ENCODE measurements at regions not wholly inside any gene's neighbourhood (a gene's known extent, or its start where the extent isn't known, plus 50 kb on each side); places are given as distances from the start of the nearest gene placed in this dataset.

- POLR2A ChIA-PET: no interaction called here
- no peak for TF ChIP-seq CTCF (IDR thresholded peaks at IDR 0.05; ENCODE audit: control extremely low read depth, extremely low read depth, low read depth, missing control alignments)
- no peak for DNase-seq (ENCODE audit: extremely low spot score)
- CTCF ChIA-PET: interaction anchor here (2.0 kb wide), 1 partner anchor 10 kb away, joined by 8 read pairs; no protein-coding TSS in a partner anchor
These were observed 107.9 kb downstream of the BANF2 start for GRCh38 chr20:17807651-17808050.

GRCh38 chr20:17806739-17807441, 107.1 kb downstream of the BANF2 start:
- TF ChIP-seq CTCF (IDR thresholded peaks at IDR 0.05; ENCODE audit: control extremely low read depth, extremely low read depth, low read depth, missing control alignments): no peak
- CTCF ChIA-PET: interaction anchor here (2.0 kb wide), 1 partner anchor 9 kb away, joined by 8 read pairs; no protein-coding TSS in a partner anchor
- no peak for DNase-seq (ENCODE audit: extremely low spot score)
- POLR2A ChIA-PET: no interaction called here

- POLR2A ChIA-PET: no interaction called here
- CTCF ChIA-PET: interaction anchor here (1.5 to 2.0 kb wide), 2 partner anchors 8 to 12 kb away, joined by 4 to 8 read pairs; no protein-coding TSS in a partner anchor
- no peak for TF ChIP-seq CTCF (IDR thresholded peaks at IDR 0.05; ENCODE audit: control extremely low read depth, extremely low read depth, low read depth, missing control alignments)
- DNase-seq (ENCODE audit: extremely low spot score): no peak
These were observed 106.3 kb downstream of the BANF2 start for GRCh38 chr20:17806107-17806506.

- TF ChIP-seq CTCF (IDR thresholded peaks at IDR 0.05; ENCODE audit: control extremely low read depth, extremely low read depth, low read depth, missing control alignments): no peak
- ChIA-PET CTCF (no interaction called here), POLR2A (no interaction called here)
- DNase-seq (ENCODE audit: extremely low spot score): no peak
These were observed 104.0 kb downstream of the BANF2 start for GRCh38 chr20:17803765-17804164.

- CTCF ChIA-PET: no interaction called here
- DNase-seq (ENCODE audit: extremely low spot score): no peak
- no peak for TF ChIP-seq CTCF (IDR thresholded peaks at IDR 0.05; ENCODE audit: control extremely low read depth, extremely low read depth, low read depth, missing control alignments)
- POLR2A ChIA-PET: no interaction called here
These were observed 99.9 kb downstream of the BANF2 start for GRCh38 chr20:17799575-17800227.

GRCh38 chr20:17798601-17799000, 98.8 kb downstream of the BANF2 start:
- DNase-seq (ENCODE audit: extremely low spot score): no peak
- CTCF ChIA-PET: interaction anchor here (1.2 to 2.1 kb wide), 2 partner anchors 8 to 116 kb away, joined by 5 to 8 read pairs; partner anchors contain the start of gene RRBP1
- POLR2A ChIA-PET: no interaction called here
- TF ChIP-seq CTCF (IDR thresholded peaks at IDR 0.05; ENCODE audit: control extremely low read depth, extremely low read depth, low read depth, missing control alignments): no peak

Measured in GM10248 (cell line).